Spleen (tissue), 7 donors: ENCODE measurements at regions not wholly inside any gene's neighbourhood (a gene's known extent, or its start where the extent isn't known, plus 50 kb on each side); places are given as distances from the start of the nearest gene placed in this dataset.

ENCODE experiments used
- CTCF ChIP-seq, 11 experiments: fragments of 200-600 bp in 7 of 11; fragments of 450-650 bp in 4 of 11; sonication (generic) in 4 of 11; IDR thresholded peaks in 8 of 11; conservative IDR thresholded peaks in 3 of 11; 1 replicate in 7 of 11; 2 replicates in 4 of 11; pipeline versions ENCODE4 v1.4.0 to v1.8.0; 2016 to 2021; ENCODE audit warnings: antibody characterized with exemption in 11 of 11, inconsistent platforms in 4 of 11, mild to moderate bottlenecking in 1 of 11
- POLR2A ChIP-seq, 3 donors: fragments of 450-650 bp; IDR thresholded peaks; one replicate each; pipeline ENCODE4 v1.5.1; 2017; ENCODE audit warnings: antibody characterized with exemption in 3 of 3, mild to moderate bottlenecking in 1 of 3
- donor health status: DM: no; HTN: no; CAD: no; lungs with moderate emphysema.
- donor health status: DM: no; HTN: no; CAD: no.
- donor health status: DM: no; HTN: no; CAD: no.

DNA sequence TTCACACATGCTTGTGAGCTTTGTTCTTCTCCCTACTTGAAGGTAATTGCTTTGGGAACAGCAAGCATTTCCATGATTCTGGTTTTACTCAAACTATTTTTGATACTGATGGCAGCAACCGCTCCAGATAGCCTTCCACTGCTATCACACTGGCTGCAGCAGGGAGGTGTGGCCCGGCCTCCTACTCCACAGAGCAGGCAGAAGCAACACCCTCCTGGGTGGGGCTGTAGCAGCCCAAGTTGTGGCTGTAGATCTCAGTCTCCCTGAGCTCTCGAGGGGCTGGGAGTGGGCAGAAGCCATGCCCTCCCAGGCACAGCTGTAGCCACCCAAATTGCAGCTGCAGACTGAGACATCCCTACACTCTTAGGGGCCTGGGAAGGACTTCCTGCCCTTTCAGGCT is 878.8 kb upstream of the GBE1 start:
- TF ChIP-seq CTCF (IDR thresholded peaks at IDR 0.05 in 8 of 11, conservative IDR thresholded peaks at IDR 0.05 in 3 of 11) (no peak), POLR2A (IDR thresholded peaks at IDR 0.05) (no peak)
